OCI-LY1 (cell line): ENCODE measurements at regions not wholly inside any gene's neighbourhood (a gene's known extent, or its start where the extent isn't known, plus 50 kb on each side); places are given as distances from the start of the nearest gene placed in this dataset.

Experiments
- H2AFZ ChIP-seq: fragments of 200-600 bp; sonication (generic), shearing (Covaris generic); 2 replicates; pipeline ENCODE4 v1.6.0; 2014; ENCODE audit warnings: antibody characterized with exemption, mild to moderate bottlenecking, low read length
- H3F3A ChIP-seq: fragments of 200-600 bp; sonication (generic), shearing (Covaris generic); 2 replicates; pipeline ENCODE4 v1.6.0; 2014; ENCODE audit warnings: mild to moderate bottlenecking, antibody characterized with exemption, low read length, moderate library complexity; ENCODE audit not compliant: insufficient read depth
- H3K27ac ChIP-seq: fragments of 200-600 bp; sonication (generic); 2 replicates; pipeline ENCODE4 v1.5.1; 2014; ENCODE audit warnings: low read length, mixed run types, mild to moderate bottlenecking, low read depth; ENCODE audit not compliant: poor library complexity, severe bottlenecking
- H3K27me3 ChIP-seq: fragments of 200-600 bp; sonication (generic); 2 replicates; pipeline ENCODE4 v1.6.0; 2014; ENCODE audit warnings: antibody characterized with exemption, mild to moderate bottlenecking, low read length, moderate library complexity; ENCODE audit not compliant: insufficient read depth
- H3K36me3 ChIP-seq: fragments of 200-600 bp; sonication (generic); 2 replicates; pipeline ENCODE4 v1.6.1; 2014; ENCODE audit warnings: mild to moderate bottlenecking, antibody characterized with exemption, low read length, moderate library complexity, mixed read lengths; ENCODE audit not compliant: insufficient read depth
- H3K4me1 ChIP-seq: fragments of 200-600 bp; sonication (generic); 2 replicates; pipeline ENCODE4 v1.5.1; 2014; ENCODE audit warnings: mild to moderate bottlenecking, low read length, moderate library complexity; ENCODE audit not compliant: insufficient read depth, severe bottlenecking
- H3K4me2 ChIP-seq: fragments of 200-600 bp; sonication (generic), shearing (Covaris generic); 2 replicates; pipeline ENCODE4 v1.6.1; 2014; ENCODE audit warnings: low read length
- H3K4me3 ChIP-seq: fragments of 200-600 bp; sonication (generic); 2 replicates; pipeline ENCODE4 v1.5.1; 2014; ENCODE audit warnings: low read length, low read depth, mild to moderate bottlenecking, mixed read lengths; ENCODE audit not compliant: poor library complexity, severe bottlenecking
- H3K79me2 ChIP-seq: fragments of 200-600 bp; shearing (Covaris generic); 2 replicates; pipeline ENCODE4 v1.6.1; 2016; ENCODE audit warnings: mixed run types, low read length, mixed read lengths; ENCODE audit not compliant: insufficient read depth
- H3K9ac ChIP-seq: fragments of 200-600 bp; sonication (generic), shearing (Covaris generic); 2 replicates; pipeline ENCODE4 v1.6.1; 2014; ENCODE audit warnings: mild to moderate bottlenecking, low read length, mixed read lengths
- H3K9me2 ChIP-seq: fragments of 200-600 bp; sonication (generic), shearing (Covaris generic); 2 replicates; pipeline ENCODE4 v1.6.1; 2014; ENCODE audit warnings: low read depth, mild to moderate bottlenecking, low read length, mixed read lengths
- H3K9me3 ChIP-seq: fragments of 200-600 bp; shearing (Covaris generic); 2 replicates; pipeline ENCODE4 v1.6.1; 2014; ENCODE audit warnings: low read length, mixed read lengths
- H4K20me1 ChIP-seq: fragments of 200-600 bp; sonication (generic), shearing (Covaris generic); 2 replicates; pipeline ENCODE4 v1.6.0; 2016; ENCODE audit warnings: mild to moderate bottlenecking, low read length; ENCODE audit not compliant: insufficient read depth
- CTCF ChIP-seq: fragments of 200-600 bp; sonication (generic), shearing (Covaris generic); IDR thresholded peaks from 2 replicates; pipeline ENCODE4 v1.5.1; 2017; ENCODE audit warnings: mild to moderate bottlenecking, antibody characterized with exemption, low read length, moderate library complexity, mixed read lengths
- EZH2 ChIP-seq: fragments of 200-600 bp; sonication (generic), shearing (Covaris generic); IDR thresholded peaks from 2 replicates; pipeline ENCODE4 v1.8.0; 2017; ENCODE audit warnings: borderline replicate concordance, mixed run types, mild to moderate bottlenecking, antibody characterized with exemption, low read length, moderate library complexity, mixed read lengths

GRCh38 chr11:27274854-27275395 lies 88.1 kb downstream of the CCDC34 start:
- no peak overlapping the region for H2AFZ ChIP-seq
- H3K4me2 ChIP-seq = no peak overlapping the region
- H3K4me1 ChIP-seq = no peaks in the 10 kb centered on the region
- no peak for TF ChIP-seq CTCF
- TF ChIP-seq EZH2 = no peak
- no peaks in the 10 kb centered on the region for H3F3A ChIP-seq
- no peaks in the 10 kb centered on the region for H3K79me2 ChIP-seq
- no peak overlapping the region for H3K27ac ChIP-seq
- H3K9me3 ChIP-seq = no peaks in the 10 kb centered on the region
- H3K9ac ChIP-seq = no peak overlapping the region
- H3K4me3 ChIP-seq = no peak overlapping the region
- H4K20me1 ChIP-seq = no peaks in the 10 kb centered on the region
- no peaks in the 10 kb centered on the region for H3K9me2 ChIP-seq
- no peaks in the 10 kb centered on the region for H3K27me3 ChIP-seq
- no peaks in the 10 kb centered on the region for H3K36me3 ChIP-seq

GRCh38 chr11:27266125-27266524 lies 96.9 kb downstream of the CCDC34 start:
- Histone ChIP-seq H3K79me2 (no peaks in the 10 kb centered on the region), H3K9me2 (no peaks in the 10 kb centered on the region), H2AFZ (no peak overlapping the region), H3K4me3 (no peak overlapping the region), H3K36me3 (no peaks in the 10 kb centered on the region), H3K4me2 (no peak overlapping the region), H3K9ac (no peak overlapping the region), H3K27me3 (no peaks in the 10 kb centered on the region), H3K4me1 (no peaks in the 10 kb centered on the region), H4K20me1 (no peaks in the 10 kb centered on the region), H3K9me3 (no peaks in the 10 kb centered on the region), H3K27ac (no peak overlapping the region), H3F3A (no peaks in the 10 kb centered on the region)
- no peak for TF ChIP-seq EZH2
- TF ChIP-seq CTCF = no peak

- Histone ChIP-seq H3K9ac (no peak overlapping the region), H3K4me3 (no peak overlapping the region), H3K27ac (no peak overlapping the region), H3K36me3 (no peaks in the 10 kb centered on the region), H3F3A (no peaks in the 10 kb centered on the region), H3K9me2 (no peaks in the 10 kb centered on the region), H3K9me3 (no peaks in the 10 kb centered on the region), H3K27me3 (no peaks in the 10 kb centered on the region), H4K20me1 (no peaks in the 10 kb centered on the region), H3K79me2 (no peaks in the 10 kb centered on the region), H3K4me1 (no peaks in the 10 kb centered on the region), H3K4me2 (no peak overlapping the region), H2AFZ (no peak overlapping the region)
- no peak for TF ChIP-seq CTCF
- TF ChIP-seq EZH2 = no peak
Observed at GRCh38 chr11:27263986-27264385, 99.0 kb downstream of the CCDC34 start.
